ENCODE measurements at regions not wholly inside any gene's neighbourhood (a gene's known extent, or its start where the extent isn't known, plus 50 kb on each side); places are given as distances from the start of the nearest gene placed in this dataset.

DNA sequence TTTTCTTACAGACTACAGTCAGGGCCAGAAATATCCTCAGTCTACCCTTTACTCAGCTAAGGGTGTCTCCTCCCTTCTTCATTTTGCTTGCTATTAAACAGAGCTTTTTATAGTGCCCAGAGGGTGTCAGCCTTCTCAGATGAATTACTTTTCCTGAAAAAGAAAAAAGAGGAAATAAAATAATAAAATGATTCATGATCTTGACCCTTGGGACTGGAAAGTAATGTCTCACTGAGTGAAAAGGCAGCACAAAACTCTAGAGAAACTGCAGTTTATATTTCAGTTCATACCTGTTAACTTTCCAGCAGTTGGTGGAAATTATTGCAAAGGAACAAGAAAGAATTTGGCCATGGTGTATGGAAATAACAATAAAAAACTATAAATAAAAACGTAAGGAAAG lies 170.6 kb downstream of the IBTK start:
- Histone ChIP-seq H3K27me3 (no peaks in the 10 kb centered on the region), H3K4me1 (peaks cover 0 to 14% (median 0%) of the 10 kb centered on the region in 3 donors), H3K4me3 (no peak overlapping the region), H3K36me3 (no peaks in the 10 kb centered on the region), H3K9me3 (no peaks in the 10 kb centered on the region), H3K27ac (no peak overlapping the region)
- TF ChIP-seq POLR2AphosphoS5 (IDR thresholded peaks at IDR 0.05) = no peak
- TF ChIP-seq, protein P1, sequence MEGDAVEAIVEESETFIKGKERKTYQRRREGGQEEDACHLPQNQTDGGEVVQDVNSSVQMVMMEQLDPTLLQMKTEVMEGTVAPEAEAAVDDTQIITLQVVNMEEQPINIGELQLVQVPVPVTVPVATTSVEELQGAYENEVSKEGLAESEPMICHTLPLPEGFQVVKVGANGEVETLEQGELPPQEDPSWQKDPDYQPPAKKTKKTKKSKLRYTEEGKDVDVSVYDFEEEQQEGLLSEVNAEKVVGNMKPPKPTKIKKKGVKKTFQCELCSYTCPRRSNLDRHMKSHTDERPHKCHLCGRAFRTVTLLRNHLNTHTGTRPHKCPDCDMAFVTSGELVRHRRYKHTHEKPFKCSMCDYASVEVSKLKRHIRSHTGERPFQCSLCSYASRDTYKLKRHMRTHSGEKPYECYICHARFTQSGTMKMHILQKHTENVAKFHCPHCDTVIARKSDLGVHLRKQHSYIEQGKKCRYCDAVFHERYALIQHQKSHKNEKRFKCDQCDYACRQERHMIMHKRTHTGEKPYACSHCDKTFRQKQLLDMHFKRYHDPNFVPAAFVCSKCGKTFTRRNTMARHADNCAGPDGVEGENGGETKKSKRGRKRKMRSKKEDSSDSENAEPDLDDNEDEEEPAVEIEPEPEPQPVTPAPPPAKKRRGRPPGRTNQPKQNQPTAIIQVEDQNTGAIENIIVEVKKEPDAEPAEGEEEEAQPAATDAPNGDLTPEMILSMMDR (IDR thresholded peaks at IDR 0.05) = peak in 1 of 4 experiments; percentile 7
- no peak for TF ChIP-seq EP300 (IDR thresholded peaks at IDR 0.05)
- TF ChIP-seq POLR2A (IDR thresholded peaks at IDR 0.05) = no peak
- 0 to 5% methylated on average over 1 of the region's 1 CpG for WGBS, 2 donors (ENCODE audit: low coverage in 1 of 2)
- no peak for ATAC-seq

DNA sequence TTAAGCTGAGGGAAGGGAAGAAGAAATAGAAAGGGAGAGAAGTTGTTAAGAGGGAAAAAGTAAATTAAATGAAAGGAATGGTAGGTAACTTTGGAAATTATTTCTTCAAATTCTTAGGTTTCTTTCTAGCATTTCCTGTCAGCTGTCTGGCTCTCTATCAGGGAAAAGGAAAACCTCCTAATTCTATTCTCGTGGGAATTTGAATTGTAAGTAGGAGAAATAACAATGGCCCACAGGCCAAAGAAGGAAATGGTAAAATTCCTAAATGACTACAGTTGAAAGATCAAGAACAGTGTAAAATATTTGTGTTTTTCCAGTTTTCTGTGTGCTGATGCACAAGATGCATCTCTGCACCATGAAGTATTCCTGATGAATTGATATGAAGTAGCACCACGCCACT lies 173.0 kb downstream of the IBTK start:
- Histone ChIP-seq H3K4me1 (peaks cover 0 to 14% (median 0%) of the 10 kb centered on the region in 3 donors), H3K9me3 (no peaks in the 10 kb centered on the region), H3K4me3 (no peak overlapping the region), H3K36me3 (no peaks in the 10 kb centered on the region), H3K27ac (no peak overlapping the region), H3K27me3 (no peaks in the 10 kb centered on the region)
- WGBS, 2 donors (ENCODE audit: low coverage in 1 of 2) = 71 to 86% methylated on average over 2 of the region's 2 CpGs
- ATAC-seq = no peak
- TF ChIP-seq POLR2AphosphoS5 (IDR thresholded peaks at IDR 0.05) = no peak
- TF ChIP-seq EP300 (IDR thresholded peaks at IDR 0.05) = no peak
- TF ChIP-seq POLR2A (IDR thresholded peaks at IDR 0.05) = no peak
- TF ChIP-seq, protein P1 (IDR thresholded peaks at IDR 0.05) = no peak

DNA sequence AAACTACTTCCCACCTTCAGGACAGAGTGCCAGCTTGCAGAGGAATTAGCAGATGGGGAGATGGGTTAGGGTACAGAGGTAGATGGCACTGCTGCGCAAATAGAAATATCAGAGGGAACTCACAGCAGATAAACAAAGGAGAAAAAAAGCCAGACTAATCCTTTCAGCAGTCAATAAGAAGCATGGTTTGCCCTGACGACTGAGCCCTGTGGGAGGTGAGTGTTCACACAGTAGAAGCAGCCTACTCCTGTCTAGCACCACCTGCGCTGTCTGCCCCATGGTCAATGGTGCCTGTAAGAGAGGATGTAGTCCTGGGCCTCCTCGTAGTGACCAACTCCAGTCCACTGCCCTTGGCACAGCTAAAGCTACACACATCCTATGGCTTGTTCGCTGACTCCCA lies 174.1 kb downstream of the IBTK start:
- WGBS, 2 donors (ENCODE audit: low coverage in 1 of 2) = 70 to 81% methylated on average over 2 of the region's 5 CpGs
- ATAC-seq = no peak
- H3K27me3 ChIP-seq = no peaks in the 10 kb centered on the region

DNA sequence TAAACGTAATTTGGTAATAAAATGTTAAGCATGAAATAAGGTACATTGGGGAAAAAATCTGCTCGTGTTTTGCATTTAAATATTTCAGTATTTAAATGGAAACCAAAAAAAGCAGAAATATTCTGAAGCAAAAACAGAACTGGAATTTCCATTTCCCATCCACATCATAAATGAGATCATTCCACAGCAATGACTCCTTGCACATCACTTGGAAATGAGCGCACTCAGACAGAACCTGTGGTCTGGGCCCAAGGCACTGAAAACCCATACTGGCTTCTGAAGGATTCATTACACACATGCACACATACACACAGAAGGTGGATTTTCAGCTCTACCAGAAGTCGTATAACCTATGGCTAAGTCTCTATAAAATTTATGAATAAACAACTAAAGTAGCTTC lies 174.8 kb downstream of the IBTK start:
- no peak overlapping the region for H3K4me3 ChIP-seq
- peaks cover 0 to 14% (median 0%) of the 10 kb centered on the region in 3 donors for H3K4me1 ChIP-seq
- no peaks in the 10 kb centered on the region for H3K9me3 ChIP-seq
- H3K27me3 ChIP-seq = no peaks in the 10 kb centered on the region
- no peak for TF ChIP-seq EP300 (IDR thresholded peaks at IDR 0.05)
- no peak for TF ChIP-seq POLR2A (IDR thresholded peaks at IDR 0.05)
- TF ChIP-seq POLR2AphosphoS5 (IDR thresholded peaks at IDR 0.05) = no peak
- TF ChIP-seq, protein P1 (IDR thresholded peaks at IDR 0.05) = no peak
- no peak overlapping the region for H3K27ac ChIP-seq
- no peak for ATAC-seq
- WGBS, 2 donors (ENCODE audit: low coverage in 1 of 2) = 77 to 86% methylated on average over 4 of the region's 4 CpGs
- no peaks in the 10 kb centered on the region for H3K36me3 ChIP-seq

More for the DNA sequence above, 174.1 kb downstream of the IBTK start:
- H3K27ac ChIP-seq = no peak overlapping the region
- H3K4me3 ChIP-seq = no peak overlapping the region
- no peaks in the 10 kb centered on the region for H3K9me3 ChIP-seq
- peaks cover 0 to 14% (median 0%) of the 10 kb centered on the region in 3 donors for H3K4me1 ChIP-seq
- no peaks in the 10 kb centered on the region for H3K36me3 ChIP-seq
- TF ChIP-seq POLR2AphosphoS5 (IDR thresholded peaks at IDR 0.05) (no peak), EP300 (IDR thresholded peaks at IDR 0.05) (no peak), POLR2A (IDR thresholded peaks at IDR 0.05) (no peak)
- TF ChIP-seq, protein P1 (IDR thresholded peaks at IDR 0.05) = no peak

DNA sequence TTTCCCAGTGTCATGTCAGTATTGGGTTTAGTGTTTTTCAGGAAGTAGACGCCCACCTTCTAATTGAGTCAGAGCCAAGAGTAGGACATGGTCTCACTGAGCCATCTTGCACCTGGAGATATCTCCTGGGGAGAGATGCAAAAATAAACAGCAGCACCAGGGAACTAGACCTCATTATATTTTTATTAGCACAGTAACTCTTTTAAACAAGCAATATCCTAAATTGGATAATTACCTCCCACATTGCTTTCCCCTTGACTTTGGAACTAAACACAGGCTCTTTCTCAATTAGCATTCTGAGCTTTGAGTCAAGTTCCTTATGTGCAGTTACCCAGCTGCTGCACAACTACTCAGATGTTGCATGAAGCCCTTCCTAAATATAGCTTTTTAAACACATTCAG lies 175.4 kb downstream of the IBTK start:
- TF ChIP-seq POLR2AphosphoS5 (IDR thresholded peaks at IDR 0.05) (no peak), POLR2A (IDR thresholded peaks at IDR 0.05) (no peak), EP300 (IDR thresholded peaks at IDR 0.05) (no peak)
- TF ChIP-seq, protein P1 (IDR thresholded peaks at IDR 0.05) = no peak
- Histone ChIP-seq H3K4me1 (peaks cover 0 to 9% (median 0%) of the 10 kb centered on the region in 3 donors), H3K27me3 (no peaks in the 10 kb centered on the region), H3K36me3 (no peaks in the 10 kb centered on the region), H3K9me3 (no peaks in the 10 kb centered on the region), H3K4me3 (no peak overlapping the region), H3K27ac (no peak overlapping the region)
- ATAC-seq = no peak
- WGBS, 2 donors (ENCODE audit: low coverage in 1 of 2) = 15 to 29% methylated on average over 1 of the region's 1 CpG

Data from gastroesophageal sphincter (tissue), 4 donors.